RWPE2 (cell line): ENCODE measurements at regions not wholly inside any gene's neighbourhood (a gene's known extent, or its start where the extent isn't known, plus 50 kb on each side); places are given as distances from the start of the nearest gene placed in this dataset.
A peak's percentile ranks its signal among the peaks of the same experiment; 100 is the strongest.

Source experiments
- ATAC-seq: fragments of 200-7000 bp; cut with Tn5 transposase; 3 replicates; pipeline ENCODE4 v1.9.1; 2021; ENCODE audit warnings: low read depth
- DNase-seq: peaks from one replicate; pipeline ENCODE4 v3.0.0-alpha.2; 2020; ENCODE audit warnings: low spot score
- H3K27ac ChIP-seq: fragments of 450-650 bp; 2 replicates; pipeline ENCODE4 v1.5.1; 2017; ENCODE audit warnings: mild to moderate bottlenecking; ENCODE audit not compliant: poor library complexity, severe bottlenecking
- H3K27me3 ChIP-seq: fragments of 250-450 bp; sonication (Bioruptor Pico); 2 replicates; pipeline ENCODE4 v1.5.1; 2021; ENCODE audit warnings: mild to moderate bottlenecking, moderate library complexity; ENCODE audit not compliant: insufficient read depth, poor library complexity, severe bottlenecking
- H3K36me3 ChIP-seq: fragments of 250-450 bp; sonication (Bioruptor Pico); 2 replicates; pipeline ENCODE4 v1.5.1; 2020; ENCODE audit warnings: low read depth, mild to moderate bottlenecking, moderate library complexity
- H3K4me1 ChIP-seq: fragments of 250-450 bp; sonication (Bioruptor Pico); 2 replicates; pipeline ENCODE4 v1.5.1; 2021; ENCODE audit warnings: mild to moderate bottlenecking, moderate library complexity; ENCODE audit not compliant: insufficient read depth, poor library complexity, severe bottlenecking
- H3K4me3 ChIP-seq: fragments of 250-450 bp; sonication (Bioruptor Pico); 2 replicates; pipeline ENCODE4 v1.5.1; 2021; ENCODE audit warnings: mild to moderate bottlenecking, moderate library complexity; ENCODE audit not compliant: severe bottlenecking
- H3K9me3 ChIP-seq: fragments of 250-450 bp; sonication (Bioruptor Pico); 2 replicates; pipeline ENCODE4 v1.5.1; 2021; ENCODE audit warnings: mild to moderate bottlenecking, moderate library complexity; ENCODE audit not compliant: severe bottlenecking
- TF ChIP-seq, protein P1 (sequence below): fragments of 450-650 bp; IDR thresholded peaks from one replicate; pipeline ENCODE4 v1.5.1; 2017; ENCODE audit warnings: mild to moderate bottlenecking, moderate library complexity; ENCODE audit not compliant: poor library complexity, severe bottlenecking

DNA sequence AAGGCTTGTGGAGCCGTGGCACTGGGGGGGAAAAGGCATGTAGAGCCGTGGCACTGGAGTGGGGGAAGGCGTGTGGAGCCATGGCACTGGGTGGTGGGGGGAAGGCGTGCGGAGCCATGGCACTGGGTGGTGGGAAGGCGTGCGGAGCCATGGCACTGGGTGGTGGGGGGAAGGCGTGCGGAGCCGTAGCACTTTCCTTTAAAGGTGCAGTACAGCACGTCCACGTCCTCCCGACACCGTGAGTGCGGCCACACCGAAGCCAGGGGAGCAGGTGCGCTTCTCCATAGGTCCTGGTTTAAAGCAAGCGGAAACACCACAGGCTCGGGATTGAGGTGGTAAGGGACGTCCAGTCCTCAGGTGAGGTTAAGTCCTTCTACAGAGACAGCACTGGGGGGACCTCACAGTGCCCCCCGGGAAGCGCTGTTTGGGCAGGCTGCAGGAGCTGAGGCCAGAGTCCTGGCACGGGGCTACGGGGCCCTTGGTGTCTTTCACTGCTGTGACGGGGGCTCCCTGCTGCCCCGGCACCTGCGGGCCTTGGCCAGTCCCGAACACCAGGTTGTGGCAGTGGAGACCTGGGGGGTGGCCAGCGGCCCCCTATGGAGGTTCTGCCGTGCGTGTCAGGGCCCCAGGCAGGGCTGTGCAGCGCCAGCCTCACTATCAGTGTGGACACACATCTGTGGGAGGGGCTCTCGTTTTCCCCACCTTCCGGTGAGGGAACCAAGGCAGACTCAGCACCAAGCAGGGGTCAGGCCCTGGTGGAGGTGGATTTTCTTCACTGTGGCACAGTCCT is 93.0 kb upstream of the CTDP1 start:
- no peaks in the 10 kb centered on the region for H3K4me1 ChIP-seq
- no peaks in the 10 kb centered on the region for H3K9me3 ChIP-seq
- TF ChIP-seq, protein P1, sequence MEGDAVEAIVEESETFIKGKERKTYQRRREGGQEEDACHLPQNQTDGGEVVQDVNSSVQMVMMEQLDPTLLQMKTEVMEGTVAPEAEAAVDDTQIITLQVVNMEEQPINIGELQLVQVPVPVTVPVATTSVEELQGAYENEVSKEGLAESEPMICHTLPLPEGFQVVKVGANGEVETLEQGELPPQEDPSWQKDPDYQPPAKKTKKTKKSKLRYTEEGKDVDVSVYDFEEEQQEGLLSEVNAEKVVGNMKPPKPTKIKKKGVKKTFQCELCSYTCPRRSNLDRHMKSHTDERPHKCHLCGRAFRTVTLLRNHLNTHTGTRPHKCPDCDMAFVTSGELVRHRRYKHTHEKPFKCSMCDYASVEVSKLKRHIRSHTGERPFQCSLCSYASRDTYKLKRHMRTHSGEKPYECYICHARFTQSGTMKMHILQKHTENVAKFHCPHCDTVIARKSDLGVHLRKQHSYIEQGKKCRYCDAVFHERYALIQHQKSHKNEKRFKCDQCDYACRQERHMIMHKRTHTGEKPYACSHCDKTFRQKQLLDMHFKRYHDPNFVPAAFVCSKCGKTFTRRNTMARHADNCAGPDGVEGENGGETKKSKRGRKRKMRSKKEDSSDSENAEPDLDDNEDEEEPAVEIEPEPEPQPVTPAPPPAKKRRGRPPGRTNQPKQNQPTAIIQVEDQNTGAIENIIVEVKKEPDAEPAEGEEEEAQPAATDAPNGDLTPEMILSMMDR: no peak
- H3K4me3 ChIP-seq: no peak overlapping the region
- DNase-seq (peak; percentile 50), ATAC-seq (no peak)
- no peak overlapping the region for H3K27ac ChIP-seq
- no peaks in the 10 kb centered on the region for H3K27me3 ChIP-seq
- no peaks in the 10 kb centered on the region for H3K36me3 ChIP-seq

DNA sequence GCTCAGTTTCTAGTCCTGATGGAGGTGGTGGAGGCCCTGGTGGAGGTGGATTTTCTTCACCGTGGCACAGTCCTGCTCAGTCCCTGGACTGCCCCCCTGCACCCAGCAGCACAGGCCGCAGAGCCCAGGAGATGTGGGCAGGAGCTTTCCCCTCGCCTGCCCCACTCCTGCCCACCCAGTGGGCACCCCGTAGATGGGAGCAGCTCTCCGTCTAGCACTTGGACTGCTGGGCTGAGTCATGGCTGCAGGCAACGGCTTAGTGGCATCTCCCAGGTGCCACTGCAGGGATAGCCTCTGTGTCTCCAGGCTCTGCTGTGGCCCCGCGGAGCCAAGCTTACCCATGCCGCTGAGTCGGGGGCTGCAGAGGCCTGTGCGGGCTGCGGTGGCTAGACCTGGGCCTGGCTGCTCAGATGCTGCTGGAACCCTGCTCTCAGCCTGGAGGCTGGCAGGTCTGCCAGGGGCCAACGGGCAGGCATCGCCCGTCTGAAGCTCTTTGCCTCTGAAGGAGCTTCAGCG is 92.3 kb upstream of the CTDP1 start:
- Histone ChIP-seq H3K4me3 (no peak overlapping the region), H3K9me3 (no peaks in the 10 kb centered on the region), H3K4me1 (no peaks in the 10 kb centered on the region), H3K27me3 (no peaks in the 10 kb centered on the region), H3K27ac (no peak overlapping the region), H3K36me3 (no peaks in the 10 kb centered on the region)
- DNase-seq: peak; percentile 39
- no peak; the same call in 2 of the 3 replicates for ATAC-seq
- TF ChIP-seq, protein P1: no peak

DNA sequence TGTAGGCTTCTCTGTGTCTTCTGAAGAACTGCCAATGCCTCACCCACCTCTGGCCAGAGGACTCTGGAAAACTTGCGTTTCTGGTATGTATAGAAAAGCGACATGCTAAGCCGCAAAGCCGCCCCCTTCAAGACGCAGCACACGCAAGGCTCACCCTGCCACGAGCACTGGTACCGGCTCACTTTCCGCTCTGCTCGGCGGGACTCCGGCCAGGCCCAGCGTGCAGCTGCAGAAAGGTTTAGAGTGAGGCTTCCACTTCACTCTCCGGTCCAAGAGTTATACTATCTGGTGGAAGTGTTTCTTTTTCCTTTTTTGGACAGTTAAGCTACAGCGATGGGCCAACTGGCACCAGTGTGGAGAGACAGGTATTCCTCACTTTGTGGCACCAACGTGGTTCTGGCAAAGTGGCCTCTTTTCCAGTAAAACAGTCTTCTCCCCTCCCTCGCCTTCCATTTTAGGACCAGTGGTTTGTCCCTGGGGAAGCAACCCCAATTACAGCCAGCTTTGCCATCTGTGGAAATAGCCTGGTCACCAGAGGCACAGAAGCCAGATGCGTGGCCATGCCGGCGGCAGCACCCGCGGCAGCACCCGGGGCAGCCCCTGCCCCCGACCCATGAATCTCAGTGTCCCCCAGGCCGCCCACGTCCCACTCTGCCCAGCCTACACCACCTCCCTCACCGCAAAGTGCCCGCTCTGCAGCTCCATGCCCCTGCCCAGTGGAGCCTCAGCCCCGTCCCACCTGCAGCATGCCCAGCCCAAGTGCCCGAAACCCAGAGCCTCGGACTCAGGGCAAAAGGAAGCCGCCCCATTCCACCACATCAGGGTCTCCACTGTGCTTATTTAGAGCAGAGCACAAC is 91.6 kb upstream of the CTDP1 start:
- H3K4me3 ChIP-seq: no peak overlapping the region
- H3K27me3 ChIP-seq: peaks cover 2% of the 10 kb centered on the region
- ATAC-seq (no peak), DNase-seq (peak; percentile 65)
- no peaks in the 10 kb centered on the region for H3K36me3 ChIP-seq
- TF ChIP-seq, protein P1: no peak
- H3K27ac ChIP-seq: no peak overlapping the region
- H3K4me1 ChIP-seq: no peaks in the 10 kb centered on the region
- H3K9me3 ChIP-seq: no peaks in the 10 kb centered on the region

DNA sequence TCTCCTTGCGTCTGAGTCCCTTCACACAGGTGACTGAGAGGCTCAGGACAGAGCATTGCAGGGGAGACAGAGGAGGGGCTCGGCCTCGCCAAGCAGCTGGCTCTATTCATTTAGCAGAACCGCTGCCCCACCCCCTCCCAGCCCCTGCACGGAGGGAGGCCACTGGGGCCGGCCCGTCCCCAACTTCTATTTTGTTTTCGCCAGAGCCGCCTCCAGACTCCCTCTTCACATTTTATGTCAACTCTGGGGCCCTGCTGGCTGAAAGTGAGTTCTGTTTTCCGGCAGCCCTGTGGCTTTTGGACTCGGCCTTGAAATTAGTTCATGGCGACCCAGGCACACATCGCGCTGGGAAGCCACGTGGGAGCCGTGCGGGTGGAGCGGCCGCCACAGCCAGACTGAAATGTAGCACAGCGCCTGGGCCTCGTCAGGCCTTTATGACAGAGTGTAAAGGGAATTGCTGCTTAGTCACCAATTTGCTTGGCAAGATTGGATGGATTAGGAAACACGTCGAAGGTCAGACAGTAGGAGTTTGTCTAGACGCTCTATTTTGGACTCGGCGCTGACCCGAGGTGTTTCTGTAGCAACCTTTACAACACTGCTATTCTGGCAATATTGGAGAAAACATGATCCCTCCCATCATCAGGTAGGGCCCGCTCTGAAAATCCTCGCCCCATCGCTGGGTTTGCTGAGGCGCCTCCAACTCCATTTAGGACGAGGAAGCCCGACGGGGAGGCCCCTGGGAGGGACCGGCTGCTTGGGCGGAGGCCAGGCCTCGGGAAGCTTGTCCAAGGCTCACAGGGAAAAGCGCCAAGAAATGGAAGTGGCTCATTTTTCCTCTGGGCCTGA is 90.7 kb upstream of the CTDP1 start:
- Histone ChIP-seq H3K27ac (no peak overlapping the region), H3K9me3 (no peaks in the 10 kb centered on the region), H3K36me3 (no peaks in the 10 kb centered on the region), H3K4me3 (no peak overlapping the region), H3K27me3 (peaks cover 11% of the 10 kb centered on the region), H3K4me1 (no peaks in the 10 kb centered on the region)
- ATAC-seq (peak; percentile 33; the same call in 2 of the 3 replicates), DNase-seq (peak; percentile 28)
- TF ChIP-seq, protein P1: no peak
